Pancreas (tissue), 10 donors: ENCODE measurements at regions not wholly inside any gene's neighbourhood (a gene's known extent, or its start where the extent isn't known, plus 50 kb on each side); places are given as distances from the start of the nearest gene placed in this dataset.
"Not testable (repeated sequence)": the region's sequence is repeated elsewhere in the genome, so short reads cannot be mapped to it uniquely, and the experiment has no call there.

ENCODE experiments used
- ATAC-seq, 4 donors: fragments of 200-7000 bp; cut with Tn5 transposase; one replicate each; pipeline versions ENCODE4 v1.8.0 to v1.9.1; 2020; ENCODE audit warnings: mild to moderate bottlenecking in 4 of 4, moderate library complexity in 4 of 4
- DNase-seq, 6 donors: peaks; one replicate each; pipeline ENCODE4 v3.0.0-alpha.2; 2020
- FAIRE-seq: peaks from 2 replicates; lab custom pipeline; 2012; peaks lifted over from hg19 to GRCh38; lab: Jason Lieb, UNC
- H3K27ac ChIP-seq, 4 donors: fragments of 200-600 bp; sonication (generic); 1 replicate in 3 of 4; 2 replicates in 1 of 4; pipeline versions ENCODE4 v1.5.0 to v1.8.0; 2020
- H3K27me3 ChIP-seq, 4 donors: fragments of 200-600 bp; one replicate each; pipeline ENCODE4 v1.8.0; 2021
- H3K36me3 ChIP-seq, 3 donors: fragments of 200-600 bp; sonication (generic) in 1 of 3; one replicate each; pipeline versions ENCODE4 v1.5.0 to v1.8.0; 2020 to 2021
- H3K4me1 ChIP-seq, 3 donors: fragments of 200-600 bp; one replicate each; pipeline ENCODE4 v1.8.0; 2021
- H3K4me3 ChIP-seq, 4 donors: fragments of 200-600 bp; sonication (generic) in 2 of 4; one replicate each; pipeline versions ENCODE4 v1.5.0 to v1.8.0; 2020 to 2021
- H3K9me3 ChIP-seq, 4 donors: fragments of 200-600 bp; one replicate each; pipeline ENCODE4 v1.8.0; 2021
- WGBS, 2 donors: extraction: QIAGEN DNeasy Blood & Tissue Kit; methylation state at CpG; one replicate each; pipeline ENCODE4 v1.1.7; 2013; 5-methylcytosine and 5-hydroxymethylcytosine counted together
- intact Hi-C, 3 donors: fragments of 100-400 bp; cut with DNase I; formaldehyde crosslinking; loops; one replicate each; pipeline versions ENCODE4 v1.11.1 to v1.14.2; 2022
- TF ChIP-seq, protein P1 (sequence below), 4 donors: fragments of 200-600 bp; sonication (generic) in 3 of 4; IDR thresholded peaks; one replicate each; pipeline versions ENCODE4 v1.5.0 to v1.8.0; 2021; ENCODE audit warnings: antibody characterized with exemption in 4 of 4
- donor health status: healthy with polysubstance abuse.
- donor health status: DM: no; HTN: no; CAD: no; lungs with moderate emphysema.
- donor health status: DM: no; HTN: no; CAD: no.
- donor health status: control.
- donor health status: control.
- donor health status: Bipolar disorder and iron deficiency.
- donor health status: DM: yes; HTN: yes; CAD: no.
- donor health status: DM: no; HTN: no; CAD: no.
- donor health status: DM: no; HTN: no; CAD: no.
- donor health status: DM: yes; HTN: yes; CAD: no.

DNA sequence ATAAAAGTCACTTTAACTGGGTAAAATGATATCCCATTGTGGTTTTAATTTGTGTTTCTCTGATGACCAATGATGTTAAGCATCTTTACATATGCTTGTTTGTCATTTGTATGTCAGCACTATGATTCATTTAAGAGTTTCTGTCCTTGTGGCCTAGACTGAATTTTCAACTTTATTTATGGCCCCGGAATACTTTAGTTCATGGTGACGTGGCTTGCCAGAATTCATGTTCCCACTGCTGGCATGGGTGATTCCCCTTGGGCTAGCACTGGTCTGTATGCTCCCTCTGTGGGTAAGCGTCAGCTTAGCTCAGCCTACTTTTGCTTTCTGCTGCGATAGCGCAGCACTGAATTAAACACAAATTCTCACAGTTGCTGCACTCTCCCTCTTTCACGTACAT lies 436.3 kb upstream of the SGO1 start:
- H3K36me3 ChIP-seq: no peaks in the 10 kb centered on the region
- H3K9me3 ChIP-seq: no peaks in the 10 kb centered on the region
- H3K4me3 ChIP-seq: no peak overlapping the region
- H3K27ac ChIP-seq: no peak overlapping the region
- DNase-seq (no peak), ATAC-seq (no peak), FAIRE-seq (no peak)
- no peaks in the 10 kb centered on the region for H3K4me1 ChIP-seq
- TF ChIP-seq, protein P1, sequence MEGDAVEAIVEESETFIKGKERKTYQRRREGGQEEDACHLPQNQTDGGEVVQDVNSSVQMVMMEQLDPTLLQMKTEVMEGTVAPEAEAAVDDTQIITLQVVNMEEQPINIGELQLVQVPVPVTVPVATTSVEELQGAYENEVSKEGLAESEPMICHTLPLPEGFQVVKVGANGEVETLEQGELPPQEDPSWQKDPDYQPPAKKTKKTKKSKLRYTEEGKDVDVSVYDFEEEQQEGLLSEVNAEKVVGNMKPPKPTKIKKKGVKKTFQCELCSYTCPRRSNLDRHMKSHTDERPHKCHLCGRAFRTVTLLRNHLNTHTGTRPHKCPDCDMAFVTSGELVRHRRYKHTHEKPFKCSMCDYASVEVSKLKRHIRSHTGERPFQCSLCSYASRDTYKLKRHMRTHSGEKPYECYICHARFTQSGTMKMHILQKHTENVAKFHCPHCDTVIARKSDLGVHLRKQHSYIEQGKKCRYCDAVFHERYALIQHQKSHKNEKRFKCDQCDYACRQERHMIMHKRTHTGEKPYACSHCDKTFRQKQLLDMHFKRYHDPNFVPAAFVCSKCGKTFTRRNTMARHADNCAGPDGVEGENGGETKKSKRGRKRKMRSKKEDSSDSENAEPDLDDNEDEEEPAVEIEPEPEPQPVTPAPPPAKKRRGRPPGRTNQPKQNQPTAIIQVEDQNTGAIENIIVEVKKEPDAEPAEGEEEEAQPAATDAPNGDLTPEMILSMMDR (IDR thresholded peaks at IDR 0.05): no peak
- 89 to 92% methylated on average over 6 of the region's 6 CpGs for WGBS, 2 donors
- intact Hi-C loops: no loop called here
- H3K27me3 ChIP-seq: no peaks in the 10 kb centered on the region

DNA sequence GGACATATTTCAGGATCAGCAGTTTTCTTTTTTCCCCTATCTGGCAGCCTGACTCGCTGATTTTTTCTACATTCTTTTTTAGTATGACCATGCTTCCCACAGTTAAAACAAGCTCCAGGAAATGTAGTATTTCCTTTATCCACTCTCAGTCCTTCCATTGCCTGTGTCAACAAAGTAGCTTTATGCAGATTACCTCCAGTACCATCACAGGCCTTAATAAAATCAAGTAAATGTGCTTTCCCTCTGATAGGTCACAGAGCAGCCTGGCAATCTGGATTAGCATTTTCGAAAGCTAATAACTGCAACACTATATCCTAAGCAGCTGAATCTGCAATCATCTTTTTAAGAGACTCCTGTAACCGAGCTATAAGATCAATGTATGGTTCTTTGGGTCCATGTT lies 432.6 kb upstream of the SGO1 start:
- DNase-seq, H3K36me3 ChIP-seq, H3K9me3 ChIP-seq, H3K27me3 ChIP-seq, FAIRE-seq, intact Hi-C loops, H3K4me3 ChIP-seq, H3K27ac ChIP-seq, H3K4me1 ChIP-seq, ATAC-seq: not testable (repeated sequence)
- 67 to 70% methylated on average over 3 of the region's 3 CpGs for WGBS, 2 donors

- intact Hi-C loops, FAIRE-seq, H3K27ac ChIP-seq: not testable (repeated sequence)
Measured at GRCh38 chr3:20618181-20618580, 432.2 kb upstream of the SGO1 start.

DNA sequence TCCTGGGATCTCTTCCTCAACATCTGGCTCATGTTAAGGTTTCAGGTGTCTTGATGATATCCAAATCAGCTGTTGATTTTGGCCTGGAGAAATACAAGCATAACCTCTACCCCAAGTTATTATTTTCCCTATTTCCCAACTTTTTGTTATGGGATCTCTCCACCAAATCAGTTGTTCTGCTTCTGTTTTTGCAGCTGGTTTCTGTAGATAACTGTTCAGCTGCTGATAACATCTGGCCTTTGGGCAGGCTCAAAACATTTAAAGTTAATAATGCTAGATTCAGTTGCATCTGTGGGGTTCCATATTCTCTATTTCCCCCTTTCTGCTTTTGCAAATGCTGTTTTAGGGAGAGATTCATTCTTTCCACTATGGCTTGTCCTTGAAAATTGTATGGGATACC lies 430.0 kb upstream of the SGO1 start:
- ATAC-seq, H3K27ac ChIP-seq, H3K9me3 ChIP-seq, H3K4me1 ChIP-seq, H3K36me3 ChIP-seq, H3K27me3 ChIP-seq, intact Hi-C loops, H3K4me3 ChIP-seq, DNase-seq, FAIRE-seq: not testable (repeated sequence)

More at GRCh38 chr3:20618181-20618580, 432.2 kb upstream of the SGO1 start:
- H3K36me3 ChIP-seq, H3K4me3 ChIP-seq, DNase-seq, H3K4me1 ChIP-seq, H3K27me3 ChIP-seq, ATAC-seq, H3K9me3 ChIP-seq: not testable (repeated sequence)
- 68 to 77% methylated on average over 7 of the region's 7 CpGs for WGBS, 2 donors

DNA sequence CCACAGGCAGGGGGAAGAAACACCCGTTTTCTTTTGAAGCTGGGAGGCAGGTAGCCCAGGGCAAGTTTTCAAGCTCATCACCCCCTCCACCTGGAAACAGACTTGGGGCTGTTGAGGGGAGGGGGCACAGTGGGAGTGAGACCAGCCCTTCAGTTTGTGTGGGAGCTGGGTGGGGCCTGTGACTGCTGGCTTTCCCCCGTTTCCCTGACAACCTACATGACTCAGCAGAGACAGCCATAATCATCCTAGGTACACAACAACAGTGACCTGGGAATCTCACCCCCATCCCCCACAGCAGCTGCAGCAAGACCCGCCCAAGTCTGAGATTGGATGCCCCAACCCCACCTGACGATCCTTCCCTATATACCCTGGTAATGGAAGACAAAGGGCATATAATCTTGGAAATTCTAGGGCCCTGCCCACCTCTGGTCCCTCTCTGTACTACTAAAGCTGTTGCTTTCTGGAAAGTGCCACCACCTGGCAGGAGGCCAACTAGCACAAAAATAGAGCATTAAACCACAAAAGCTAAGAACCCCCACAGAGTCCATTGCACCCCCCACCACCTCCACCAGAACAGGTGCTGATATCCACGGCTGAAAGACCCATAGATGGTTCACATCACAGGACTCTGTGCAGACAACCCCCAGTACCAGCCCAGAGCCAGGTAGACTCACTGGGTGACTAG lies 422.2 kb upstream of the SGO1 start:
- no peak for FAIRE-seq
- intact Hi-C loops: no loop called here
- H3K36me3 ChIP-seq: no peaks in the 10 kb centered on the region
- no peak for ATAC-seq
- DNase-seq: no peak
- H3K9me3 ChIP-seq: no peaks in the 10 kb centered on the region
- 63 to 67% methylated on average over 5 of the region's 5 CpGs for WGBS, 2 donors
- no peak overlapping the region for H3K4me3 ChIP-seq
- no peak overlapping the region for H3K27ac ChIP-seq
- no peaks in the 10 kb centered on the region for H3K4me1 ChIP-seq
- TF ChIP-seq, protein P1 (IDR thresholded peaks at IDR 0.05): no peak
- H3K27me3 ChIP-seq: no peaks in the 10 kb centered on the region

DNA sequence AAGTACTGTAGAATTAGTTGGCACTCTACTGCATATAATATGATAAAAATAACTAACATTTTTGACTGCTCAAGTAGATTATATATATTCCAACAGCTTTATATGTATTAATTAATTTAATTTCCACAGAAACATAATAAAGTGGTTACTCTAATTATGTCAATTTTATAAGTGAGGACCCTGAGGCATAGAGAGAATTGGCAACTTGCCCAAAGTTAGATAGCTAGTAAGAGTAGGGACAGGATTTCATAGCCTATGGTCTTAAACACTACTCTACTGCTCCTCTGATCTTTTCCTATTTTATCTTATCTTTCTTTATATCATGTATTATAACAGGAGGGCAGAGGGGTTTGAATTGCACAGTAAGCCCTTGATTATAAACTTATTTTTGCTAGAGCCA lies 418.7 kb upstream of the SGO1 start:
- ATAC-seq (no peak), FAIRE-seq (no peak), DNase-seq (no peak)
- H3K9me3 ChIP-seq: no peaks in the 10 kb centered on the region
- no peaks in the 10 kb centered on the region for H3K27me3 ChIP-seq
- H3K4me1 ChIP-seq: no peaks in the 10 kb centered on the region
- intact Hi-C loops: no loop called here
- TF ChIP-seq, protein P1 (IDR thresholded peaks at IDR 0.05): no peak
- H3K4me3 ChIP-seq: no peak overlapping the region
- no peaks in the 10 kb centered on the region for H3K36me3 ChIP-seq
- H3K27ac ChIP-seq: no peak overlapping the region
